ENCODE measurements at regions not wholly inside any gene's neighbourhood (a gene's known extent, or its start where the extent isn't known, plus 50 kb on each side); places are given as distances from the start of the nearest gene placed in this dataset.
"Not testable (repeated sequence)": the region's sequence is repeated elsewhere in the genome, so short reads cannot be mapped to it uniquely, and the experiment has no call there.

DNA sequence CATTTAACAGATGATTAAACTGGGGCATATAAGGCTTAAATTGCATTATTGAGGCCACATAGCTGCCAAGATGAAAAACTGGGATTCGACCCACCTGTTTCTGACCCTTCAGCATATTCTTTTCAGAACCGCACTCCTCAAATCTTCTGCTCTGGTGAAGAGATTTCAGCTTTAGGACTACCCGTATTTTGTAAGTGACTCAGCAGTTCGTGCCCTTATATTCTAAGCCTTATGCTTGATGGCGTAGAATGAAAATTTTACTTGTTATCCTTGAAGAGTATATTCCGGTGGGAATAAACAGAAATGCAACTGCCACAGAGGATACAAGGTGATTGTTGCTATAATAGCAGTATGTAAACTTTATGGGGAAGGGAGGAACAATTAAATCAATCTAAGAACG, 657.1 kb downstream of the DOK5 start:
- Histone ChIP-seq H3K27ac (replicated peaks in 1 of 4) (no peak overlapping the region), H3K27me3 (no peaks in the 10 kb centered on the region), H3K36me3 (no peaks in the 10 kb centered on the region), H3K4me1 (peaks cover 0 to 8% (median 2%) of the 10 kb centered on the region in 4 donors), H3K9me3 (no peaks in the 10 kb centered on the region), H3K4me3 (no peak overlapping the region)
- WGBS = 88% methylated on average over 7 of the region's 7 CpGs
- TF ChIP-seq POLR2A (IDR thresholded peaks at IDR 0.05; ENCODE audit: low read depth) (no peak), EP300 (IDR thresholded peaks at IDR 0.05) (no peak), POLR2AphosphoS5 (IDR thresholded peaks at IDR 0.05) (no peak), CTCF (IDR thresholded peaks at IDR 0.05) (no peak)
- intact Hi-C loops (cut with DNase I) = no loop called here
- DNase-seq (ENCODE audit: extremely low spot score) = no peak

DNA sequence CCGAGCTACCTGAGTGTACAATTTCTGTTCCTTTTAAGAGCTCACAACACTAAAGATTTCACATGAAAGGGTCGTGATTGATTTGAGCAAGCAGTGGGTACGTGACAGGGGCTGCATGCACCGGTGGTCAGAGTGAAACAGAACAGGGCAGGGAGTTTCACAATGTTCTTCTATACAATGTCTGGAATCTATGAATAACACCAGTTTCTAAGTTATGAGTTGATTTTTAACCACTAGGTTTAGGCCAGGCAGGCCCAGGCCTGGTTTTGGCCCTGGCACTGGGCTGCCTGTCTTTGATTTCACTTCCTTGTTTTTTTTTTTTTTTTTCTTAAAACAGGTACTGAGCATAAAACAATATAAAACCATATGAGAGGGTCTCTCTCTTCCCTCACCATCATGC, 642.2 kb downstream of the DOK5 start:
- WGBS = 83% methylated on average over 4 of the region's 4 CpGs
- not testable (repeated sequence) for H3K27me3 ChIP-seq, H3K9me3 ChIP-seq

GRCh38 chr20:55116598-55116997, 641.2 kb downstream of the DOK5 start:
- no peak for TF ChIP-seq EP300 (IDR thresholded peaks at IDR 0.05)
- no peak for TF ChIP-seq CTCF (IDR thresholded peaks at IDR 0.05)
- TF ChIP-seq POLR2A (IDR thresholded peaks at IDR 0.05; ENCODE audit: low read depth) = no peak
- no peak for TF ChIP-seq POLR2AphosphoS5 (IDR thresholded peaks at IDR 0.05)
- 82% methylated on average over 4 of the region's 4 CpGs for WGBS
- Histone ChIP-seq H3K9me3 (no peaks in the 10 kb centered on the region), H3K36me3 (no peaks in the 10 kb centered on the region), H3K27ac (replicated peaks in 1 of 4) (no peak overlapping the region), H3K4me1 (no peaks in the 10 kb centered on the region), H3K4me3 (no peak overlapping the region), H3K27me3 (no peaks in the 10 kb centered on the region)
- intact Hi-C loops (cut with DNase I) = no loop called here
- DNase-seq (ENCODE audit: extremely low spot score) = no peak

More for the DNA sequence above, 642.2 kb downstream of the DOK5 start:
- intact Hi-C loops (cut with DNase I); H3K4me3 ChIP-seq; H3K27ac ChIP-seq (replicated peaks in 1 of 4); DNase-seq (ENCODE audit: extremely low spot score); H3K36me3 ChIP-seq; H3K4me1 ChIP-seq: not testable (repeated sequence)

- no peaks in the 10 kb centered on the region for H3K36me3 ChIP-seq
- H3K4me1 ChIP-seq = no peaks in the 10 kb centered on the region
- 77% methylated on average over 2 of the region's 2 CpGs for WGBS
- no peak for TF ChIP-seq POLR2AphosphoS5 (IDR thresholded peaks at IDR 0.05)
- no peak for TF ChIP-seq POLR2A (IDR thresholded peaks at IDR 0.05; ENCODE audit: low read depth)
- no peak for TF ChIP-seq EP300 (IDR thresholded peaks at IDR 0.05)
- no peak for TF ChIP-seq CTCF (IDR thresholded peaks at IDR 0.05)
- H3K4me3 ChIP-seq = no peak overlapping the region
- no peak overlapping the region for H3K27ac ChIP-seq (replicated peaks in 1 of 4)
- DNase-seq (ENCODE audit: extremely low spot score) = no peak
- no peaks in the 10 kb centered on the region for H3K27me3 ChIP-seq
- no peaks in the 10 kb centered on the region for H3K9me3 ChIP-seq
- intact Hi-C loops (cut with DNase I) = no loop called here
These were observed 627.8 kb downstream of the DOK5 start for GRCh38 chr20:55103188-55103587.

GRCh38 chr20:55099251-55099650, 623.9 kb downstream of the DOK5 start:
- Histone ChIP-seq H3K9me3 (no peaks in the 10 kb centered on the region), H3K27me3 (no peaks in the 10 kb centered on the region), H3K4me3 (no peak overlapping the region), H3K27ac (replicated peaks in 1 of 4) (no peak overlapping the region), H3K4me1 (peaks cover 0 to 3% (median 0%) of the 10 kb centered on the region in 4 donors), H3K36me3 (no peaks in the 10 kb centered on the region)
- no peak for DNase-seq (ENCODE audit: extremely low spot score)
- WGBS = 93% methylated on average over 2 of the region's 2 CpGs
- TF ChIP-seq EP300 (IDR thresholded peaks at IDR 0.05) = no peak
- TF ChIP-seq CTCF (IDR thresholded peaks at IDR 0.05) = no peak
- TF ChIP-seq POLR2A (IDR thresholded peaks at IDR 0.05; ENCODE audit: low read depth) = no peak
- no peak for TF ChIP-seq POLR2AphosphoS5 (IDR thresholded peaks at IDR 0.05)
- intact Hi-C loops (cut with DNase I) = no loop called here

Measured in esophagus muscularis mucosa (tissue), 4 donors.